T-cell (primary cell): ENCODE measurements at regions not wholly inside any gene's neighbourhood (a gene's known extent, or its start where the extent isn't known, plus 50 kb on each side); places are given as distances from the start of the nearest gene placed in this dataset.

ENCODE experiments used
- ATAC-seq, 4 experiments: fragments of 200-7000 bp in 3 of 4; fragments of 150-1000 bp in 1 of 4; cut with Tn5 transposase; replicated peaks in 1 of 4; 1 replicate in 3 of 4; 2 replicates in 1 of 4; pipeline ENCODE4 v1.10.0; 2021; ENCODE audit warnings: moderate library complexity in 3 of 4, mild to moderate bottlenecking in 2 of 4, moderate number of reproducible peaks in 1 of 4
- CTCF ChIA-PET, 2 donors: fragments of 300-600 bp; sonication (Branson Sonifier 250); formaldehyde crosslinking; loops; one replicate each; lab custom pipeline; 2022; ENCODE audit warnings: antibody characterized with exemption in 2 of 2; lab: Charles Lee
- POLR2A ChIA-PET, 2 donors: fragments of 300-600 bp; sonication (Branson Sonifier 250); formaldehyde crosslinking; loops; one replicate each; lab custom pipeline; 2022; ENCODE audit warnings: antibody characterized with exemption in 2 of 2; lab: Charles Lee
- DNase-seq, 35 experiments: peaks; one replicate each; pipeline versions ENCODE4 v3.0.0 to v3.0.0-alpha.2; 2013 to 2023
- H3K27ac ChIP-seq: one replicate; pipeline ENCODE4 v1.5.1; 2013; ENCODE audit warnings: low read length
- H3K27me3 ChIP-seq, 2 experiments: replicated peaks in 1 of 2; 1 replicate in 1 of 2; 2 replicates in 1 of 2; pipeline versions ENCODE4 v1.6.1 to v1.7.0; 2013; ENCODE audit warnings: low read length in 1 of 2, mixed read lengths in 1 of 2; ENCODE audit not compliant: control insufficient read depth in 2 of 2, insufficient read depth in 2 of 2; ENCODE audit errors: extremely low read depth in 1 of 2
- H3K36me3 ChIP-seq, 2 donors: 1 replicate in 1 of 2; 2 replicates in 1 of 2; pipeline versions ENCODE4 v1.6.1 to v1.7.0; 2013; ENCODE audit warnings: low read length in 1 of 2; ENCODE audit not compliant: control insufficient read depth in 2 of 2, insufficient read depth in 1 of 2; ENCODE audit errors: extremely low read depth in 1 of 2
- H3K4me1 ChIP-seq, 2 experiments: 1 replicate in 1 of 2; 2 replicates in 1 of 2; pipeline versions ENCODE4 v1.6.1 to v1.7.0; 2013; ENCODE audit warnings: low read length in 2 of 2, mixed read lengths in 1 of 2; ENCODE audit not compliant: insufficient read depth in 2 of 2, control insufficient read depth in 1 of 2; ENCODE audit errors: extremely low read depth in 1 of 2
- H3K4me3 ChIP-seq, 2 donors: 1 replicate in 1 of 2; 2 replicates in 1 of 2; pipeline versions ENCODE4 v1.5.1 to v1.7.0; 2013; ENCODE audit warnings: mild to moderate bottlenecking in 2 of 2, low read length in 1 of 2, moderate library complexity in 1 of 2; ENCODE audit not compliant: control insufficient read depth in 1 of 2; ENCODE audit errors: extremely low read depth in 1 of 2
- H3K9me3 ChIP-seq: 2 replicates; pipeline ENCODE4 v1.7.0; 2013
- H3K27ac Mint-ChIP-seq, 2 donors: one replicate each; pipeline ENCODE4 v1.8.0; 2020 to 2021; ENCODE audit warnings: mild to moderate bottlenecking in 2 of 2, mixed read lengths in 2 of 2
- H3K27me3 Mint-ChIP-seq, 2 donors: one replicate each; pipeline ENCODE4 v1.8.0; 2021 to 2022; ENCODE audit warnings: mixed read lengths in 2 of 2
- H3K36me3 Mint-ChIP-seq: one replicate; pipeline ENCODE4 v1.8.0; 2021; ENCODE audit warnings: mixed read lengths
- H3K4me1 Mint-ChIP-seq, 3 donors: one replicate each; pipeline ENCODE4 v1.8.0; 2020 to 2022; ENCODE audit warnings: mixed read lengths in 3 of 3, mild to moderate bottlenecking in 1 of 3
- H3K4me3 Mint-ChIP-seq, 3 donors: one replicate each; pipeline ENCODE4 v1.8.0; 2020 to 2022; ENCODE audit warnings: mild to moderate bottlenecking in 3 of 3, mixed read lengths in 3 of 3, moderate library complexity in 3 of 3
- H3K9me3 Mint-ChIP-seq, 3 donors: one replicate each; pipeline ENCODE4 v1.8.0; 2020 to 2022; ENCODE audit warnings: mixed read lengths in 3 of 3
- WGBS: methylation state at CpG from one replicate; pipeline ENCODE4 v1.1.5; 2013; ENCODE audit warnings: missing lambda C conversion rate; ENCODE audit not compliant: insufficient coverage; 5-methylcytosine and 5-hydroxymethylcytosine counted together

- Mint-ChIP-seq H3K9me3 (no peaks in the 10 kb centered on the region), H3K27me3 (peaks cover 7% of the 10 kb centered on the region in 2 donors), H3K36me3 (no peaks in the 10 kb centered on the region), H3K27ac (no peak overlapping the region), H3K4me1 (no peaks in the 10 kb centered on the region), H3K4me3 (no peak overlapping the region)
- no peaks in the 10 kb centered on the region for H3K4me1 ChIP-seq
- WGBS = 100% methylated on average over 1 of the region's 3 CpGs
- ChIA-PET POLR2A (no interaction called here), CTCF (no interaction called here)
- no peak overlapping the region for H3K4me3 ChIP-seq
- no peaks in the 10 kb centered on the region for H3K9me3 ChIP-seq
- H3K36me3 ChIP-seq = no peaks in the 10 kb centered on the region
- H3K27me3 ChIP-seq = no peaks in the 10 kb centered on the region
- DNase-seq (no peak), ATAC-seq (no peak)
- no peak overlapping the region for H3K27ac ChIP-seq
Measured at GRCh38 chr15:50821476-50821875, 56.0 kb upstream of the SPPL2A start.

DNA sequence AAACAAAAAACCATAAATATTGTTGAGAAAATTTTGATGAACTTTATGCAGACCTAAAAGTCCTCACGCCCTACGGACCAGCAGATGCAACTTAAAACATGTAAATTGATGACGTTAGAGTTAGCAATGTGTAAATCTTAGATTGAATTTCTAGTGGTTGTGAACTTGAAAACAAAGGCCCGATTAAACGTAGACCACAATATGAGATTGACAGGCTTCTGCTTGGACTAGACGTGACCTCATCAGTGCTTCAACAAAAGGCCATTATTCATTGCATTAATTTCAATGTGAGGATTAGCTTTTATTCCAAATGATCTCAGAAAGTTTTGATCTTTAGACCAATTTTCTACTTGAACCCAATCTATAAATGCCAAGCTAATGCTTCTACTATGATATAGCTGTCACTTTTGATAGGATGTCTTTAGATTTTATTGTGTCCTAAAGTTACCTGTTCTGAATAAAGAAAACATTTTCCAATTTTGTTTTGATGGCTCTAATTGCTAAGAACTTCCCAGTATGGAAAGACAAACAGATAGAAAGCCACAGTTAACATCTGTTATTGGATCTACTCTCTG is 55.4 kb upstream of the SPPL2A start:
- Mint-ChIP-seq H3K27ac (no peak overlapping the region), H3K27me3 (peaks cover 3 to 7% of the 10 kb centered on the region in 2 donors), H3K36me3 (no peaks in the 10 kb centered on the region), H3K4me1 (no peaks in the 10 kb centered on the region), H3K4me3 (no peak overlapping the region), H3K9me3 (no peaks in the 10 kb centered on the region)
- WGBS = 94% methylated on average over 5 of the region's 6 CpGs
- Histone ChIP-seq H3K4me1 (no peaks in the 10 kb centered on the region), H3K27ac (no peak overlapping the region), H3K36me3 (no peaks in the 10 kb centered on the region), H3K9me3 (no peaks in the 10 kb centered on the region), H3K27me3 (no peaks in the 10 kb centered on the region), H3K4me3 (no peak overlapping the region)
- ChIA-PET CTCF (no interaction called here), POLR2A (no interaction called here)
- DNase-seq (no peak), ATAC-seq (no peak)

GRCh38 chr15:50819344-50819743 is 53.8 kb upstream of the SPPL2A start:
- Mint-ChIP-seq H3K4me1 (no peaks in the 10 kb centered on the region), H3K4me3 (no peak overlapping the region), H3K9me3 (no peaks in the 10 kb centered on the region), H3K27me3 (peaks cover 2 to 7% of the 10 kb centered on the region in 2 donors), H3K36me3 (no peaks in the 10 kb centered on the region), H3K27ac (no peak overlapping the region)
- POLR2A ChIA-PET = no interaction called here
- H3K4me1 ChIP-seq = no peaks in the 10 kb centered on the region
- no peak overlapping the region for H3K27ac ChIP-seq
- no peaks in the 10 kb centered on the region for H3K9me3 ChIP-seq
- H3K27me3 ChIP-seq = no peaks in the 10 kb centered on the region
- CTCF ChIA-PET = no interaction called here
- DNase-seq = no peak
- no peak overlapping the region for H3K4me3 ChIP-seq
- ATAC-seq = no peak
- no peaks in the 10 kb centered on the region for H3K36me3 ChIP-seq

DNA sequence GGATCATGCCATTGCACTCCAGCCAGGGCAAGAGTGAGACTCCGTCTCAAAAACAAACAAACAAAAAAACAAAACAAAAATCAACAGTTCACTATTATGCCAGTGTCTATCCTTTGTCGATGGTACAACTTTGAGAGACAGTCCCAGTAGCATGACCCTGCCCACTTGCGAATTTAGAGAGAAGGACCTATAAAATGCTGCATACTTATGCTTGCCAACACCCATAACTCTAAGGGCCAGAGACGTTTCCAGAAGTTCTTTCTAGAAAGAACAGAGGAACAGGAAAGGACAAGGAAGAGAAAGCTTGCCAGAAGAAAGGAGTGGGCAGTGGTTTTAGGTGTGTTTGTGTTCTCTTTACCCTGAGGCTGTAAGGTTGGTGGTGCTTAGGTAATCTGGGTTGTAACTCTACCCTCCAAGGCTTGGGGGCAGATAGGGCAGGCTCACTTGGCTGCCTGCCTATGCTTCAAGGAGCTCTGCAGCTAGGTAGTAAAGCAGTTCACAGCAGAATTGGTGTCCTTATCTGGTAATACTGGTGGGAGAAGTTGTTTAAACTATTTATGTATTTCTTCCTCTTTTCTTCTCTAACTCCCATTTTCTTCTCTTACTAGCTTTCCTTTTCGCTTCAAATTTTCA is 50.6 kb upstream of the SPPL2A start:
- Mint-ChIP-seq H3K4me3 (no peak overlapping the region), H3K27ac (no peak overlapping the region), H3K27me3 (peaks cover 2 to 7% of the 10 kb centered on the region in 2 donors), H3K9me3 (no peaks in the 10 kb centered on the region), H3K36me3 (no peaks in the 10 kb centered on the region), H3K4me1 (no peaks in the 10 kb centered on the region)
- ATAC-seq (no peak), DNase-seq (no peak)
- 100% methylated on average over 1 of the region's 5 CpGs for WGBS
- Histone ChIP-seq H3K4me1 (no peaks in the 10 kb centered on the region), H3K4me3 (no peak overlapping the region), H3K27me3 (no peaks in the 10 kb centered on the region), H3K9me3 (no peaks in the 10 kb centered on the region), H3K36me3 (no peaks in the 10 kb centered on the region), H3K27ac (no peak overlapping the region)
- POLR2A ChIA-PET = no interaction called here
- CTCF ChIA-PET = no interaction called here
